ENCODE measurements at regions not wholly inside any gene's neighbourhood (a gene's known extent, or its start where the extent isn't known, plus 50 kb on each side); places are given as distances from the start of the nearest gene placed in this dataset.

DNA sequence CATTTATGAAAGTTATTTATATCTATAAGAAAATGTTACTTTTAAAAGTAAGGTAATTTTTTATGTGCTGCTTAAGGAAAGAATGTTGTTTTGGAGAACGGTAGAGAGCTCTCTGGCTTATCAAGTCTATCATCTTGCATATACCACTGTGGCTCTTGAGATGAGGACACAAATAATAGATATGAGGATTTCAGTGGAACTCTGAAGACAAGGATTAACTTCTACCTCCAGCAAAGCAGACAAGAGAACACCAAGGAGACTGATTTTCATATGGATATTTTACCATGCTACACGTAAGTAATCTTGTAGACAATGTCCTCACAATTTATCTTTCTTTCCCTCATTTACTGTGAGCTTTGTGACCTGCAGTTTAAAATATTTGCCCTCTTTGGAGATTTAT lies 557.5 kb upstream of the NDST4 start:
- no peak for TF ChIP-seq POLR2A (IDR thresholded peaks at IDR 0.05)
- TF ChIP-seq, protein P1, sequence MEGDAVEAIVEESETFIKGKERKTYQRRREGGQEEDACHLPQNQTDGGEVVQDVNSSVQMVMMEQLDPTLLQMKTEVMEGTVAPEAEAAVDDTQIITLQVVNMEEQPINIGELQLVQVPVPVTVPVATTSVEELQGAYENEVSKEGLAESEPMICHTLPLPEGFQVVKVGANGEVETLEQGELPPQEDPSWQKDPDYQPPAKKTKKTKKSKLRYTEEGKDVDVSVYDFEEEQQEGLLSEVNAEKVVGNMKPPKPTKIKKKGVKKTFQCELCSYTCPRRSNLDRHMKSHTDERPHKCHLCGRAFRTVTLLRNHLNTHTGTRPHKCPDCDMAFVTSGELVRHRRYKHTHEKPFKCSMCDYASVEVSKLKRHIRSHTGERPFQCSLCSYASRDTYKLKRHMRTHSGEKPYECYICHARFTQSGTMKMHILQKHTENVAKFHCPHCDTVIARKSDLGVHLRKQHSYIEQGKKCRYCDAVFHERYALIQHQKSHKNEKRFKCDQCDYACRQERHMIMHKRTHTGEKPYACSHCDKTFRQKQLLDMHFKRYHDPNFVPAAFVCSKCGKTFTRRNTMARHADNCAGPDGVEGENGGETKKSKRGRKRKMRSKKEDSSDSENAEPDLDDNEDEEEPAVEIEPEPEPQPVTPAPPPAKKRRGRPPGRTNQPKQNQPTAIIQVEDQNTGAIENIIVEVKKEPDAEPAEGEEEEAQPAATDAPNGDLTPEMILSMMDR (IDR thresholded peaks at IDR 0.05) = no peak

Measured in vagina (tissue), 2 donors.